ENCODE measurements at regions not wholly inside any gene's neighbourhood (a gene's known extent, or its start where the extent isn't known, plus 50 kb on each side); places are given as distances from the start of the nearest gene placed in this dataset.

DNA sequence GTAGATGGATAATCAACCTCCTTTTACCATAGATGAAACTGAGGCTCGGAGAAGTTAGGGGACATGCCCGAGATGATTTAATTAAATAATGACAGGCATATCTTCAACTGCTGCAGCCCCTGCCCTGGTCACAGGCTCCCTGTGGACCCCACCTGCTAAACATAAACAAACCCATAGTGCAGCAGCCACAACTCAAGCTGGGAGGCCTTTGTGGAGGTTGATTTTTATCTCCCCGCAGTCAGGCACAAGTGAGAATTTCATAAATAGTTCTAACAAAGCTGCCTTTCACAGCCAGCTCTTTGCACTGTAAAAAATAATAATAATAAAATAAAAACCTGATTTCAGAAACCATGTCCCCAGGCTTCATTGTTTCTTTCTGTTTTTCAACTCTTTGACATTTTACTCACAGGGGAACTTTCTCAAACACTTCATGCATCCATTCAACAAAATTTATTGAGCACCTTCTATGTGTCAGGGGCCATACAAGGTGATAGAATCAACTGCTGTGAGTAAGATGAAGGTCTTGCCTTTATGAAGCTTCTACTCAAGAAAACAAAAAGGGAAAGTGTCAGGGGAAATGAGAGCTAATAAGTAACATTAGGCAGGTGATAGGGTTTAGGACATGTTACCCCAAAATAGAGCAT is 393.6 kb upstream of the PROK2 start:
- no peak overlapping the region for H3K4me3 ChIP-seq (ENCODE audit: low read depth, low read length)
- TF ChIP-seq CTCF (IDR thresholded peaks at IDR 0.05; ENCODE audit: insufficient read depth, low read depth, low read length, missing control alignments) = no peak
- DNase-seq (ENCODE audit: low read depth) = no peak

DNA sequence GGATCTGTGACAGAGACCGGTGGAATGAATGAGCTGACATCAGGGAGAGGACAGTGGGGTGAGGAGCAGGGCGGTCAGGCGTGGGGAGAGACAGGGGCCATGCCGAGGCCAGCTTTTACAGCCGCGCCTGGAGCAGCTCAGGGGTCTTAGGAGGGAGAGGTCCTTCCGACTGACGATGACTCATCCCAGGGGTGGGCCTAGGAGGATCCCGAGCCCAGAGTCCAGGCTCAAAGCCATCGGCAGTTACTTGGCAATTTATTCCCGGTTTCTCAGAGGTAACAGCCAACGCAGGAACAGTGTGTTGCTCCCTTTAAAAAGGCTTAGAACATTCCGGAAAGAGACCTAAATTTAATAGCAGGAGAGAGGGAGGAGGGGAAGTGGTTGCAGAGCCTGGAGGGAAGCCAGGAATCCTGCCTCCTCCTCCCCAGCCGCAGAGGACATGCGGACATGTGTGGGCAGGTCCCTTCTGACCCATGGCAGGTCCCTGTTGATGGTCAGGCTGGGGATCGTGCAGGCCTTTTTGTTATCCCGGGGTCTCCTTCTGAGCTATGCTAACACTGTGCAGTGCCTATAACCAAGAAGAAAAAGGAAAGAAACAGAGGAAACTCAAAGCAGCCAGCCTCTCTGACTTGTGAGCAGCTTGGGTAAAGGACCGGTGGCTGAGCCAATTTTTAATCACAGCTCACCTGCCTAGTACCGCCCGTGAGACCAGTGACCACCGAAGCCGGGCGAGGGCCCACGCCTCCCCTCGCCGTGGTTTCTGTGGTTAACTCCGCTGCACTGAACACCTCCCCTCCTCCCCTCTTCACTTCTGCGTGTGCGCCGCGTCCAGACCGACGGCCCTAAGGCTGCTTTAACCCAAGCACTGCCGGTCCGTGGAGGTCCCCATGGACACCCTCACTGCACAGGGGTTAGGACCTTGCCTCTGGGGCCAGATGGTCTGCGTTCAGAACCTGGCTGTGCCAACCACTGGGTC is 392.4 kb upstream of the PROK2 start:
- peak; percentile 87 for DNase-seq (ENCODE audit: low read depth)
- no peak for TF ChIP-seq CTCF (IDR thresholded peaks at IDR 0.05; ENCODE audit: insufficient read depth, low read depth, low read length, missing control alignments)
- peak overlapping the region; percentile 9 for H3K4me3 ChIP-seq (ENCODE audit: low read depth, low read length)

DNA sequence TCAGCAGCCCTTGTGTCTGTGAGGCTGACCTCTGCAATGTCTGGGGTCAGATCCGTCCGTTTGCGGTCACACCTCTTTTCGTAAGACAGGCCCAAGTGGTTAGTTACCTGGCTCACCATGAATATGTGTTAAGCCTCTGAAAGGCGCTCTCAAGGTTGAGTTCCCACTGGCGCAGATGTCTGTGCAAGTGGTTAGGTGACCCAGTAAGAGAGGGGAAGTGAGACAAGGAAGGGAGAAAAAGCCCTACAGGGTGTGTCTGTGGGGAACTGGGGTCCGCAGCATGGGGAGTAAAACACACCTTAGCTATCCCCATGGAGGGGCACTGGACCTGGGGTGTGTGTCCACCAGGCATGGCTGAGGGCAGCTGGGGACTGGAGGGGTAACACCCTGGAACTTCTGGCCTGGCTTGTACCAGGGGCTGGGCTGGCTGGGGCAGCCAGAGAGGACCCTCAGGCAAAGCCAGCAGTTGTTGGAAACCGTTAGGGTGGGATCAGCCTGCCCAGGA is 391.6 kb upstream of the PROK2 start:
- peak overlapping the region; percentile 9 for H3K4me3 ChIP-seq (ENCODE audit: low read depth, low read length)
- peak; percentile 96 for DNase-seq (ENCODE audit: low read depth)
- TF ChIP-seq CTCF (IDR thresholded peaks at IDR 0.05; ENCODE audit: insufficient read depth, low read depth, low read length, missing control alignments) = no peak

DNA sequence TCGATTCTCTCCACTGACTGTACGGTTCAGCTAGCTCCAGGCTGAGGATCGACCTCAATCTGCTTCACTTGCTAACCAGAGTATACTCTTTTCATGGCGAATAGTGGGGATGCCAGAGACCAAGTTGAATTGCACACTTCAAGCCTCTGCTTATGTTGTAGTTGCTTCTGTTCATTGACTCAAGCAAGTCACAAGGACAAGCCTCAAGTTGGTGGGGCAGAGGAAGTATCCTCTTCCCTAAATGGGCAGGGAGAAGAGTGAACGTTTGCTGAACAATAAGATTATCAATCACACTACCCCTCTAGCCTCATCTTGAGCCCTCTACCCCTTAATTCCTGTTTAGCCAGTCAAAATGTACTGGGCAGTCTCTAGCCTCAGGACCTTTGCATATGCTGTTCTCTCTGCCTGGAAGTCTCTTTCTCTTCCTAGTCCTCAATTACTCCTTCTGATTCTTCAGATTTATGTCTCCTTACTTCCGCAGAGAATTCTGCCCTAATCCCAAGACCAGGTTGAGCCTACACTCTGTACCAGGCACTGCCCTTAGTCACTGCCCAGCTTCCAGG is 390.4 kb upstream of the PROK2 start:
- no peak overlapping the region for H3K4me3 ChIP-seq (ENCODE audit: low read depth, low read length)
- no peak for DNase-seq (ENCODE audit: low read depth)
- no peak for TF ChIP-seq CTCF (IDR thresholded peaks at IDR 0.05; ENCODE audit: insufficient read depth, low read depth, low read length, missing control alignments)

GRCh38 chr3:72174890-72175289 is 389.9 kb upstream of the PROK2 start:
- no peak for TF ChIP-seq CTCF (IDR thresholded peaks at IDR 0.05; ENCODE audit: insufficient read depth, low read depth, low read length, missing control alignments)
- H3K4me3 ChIP-seq (ENCODE audit: low read depth, low read length) = no peak overlapping the region
- no peak for DNase-seq (ENCODE audit: low read depth)

GRCh38 chr3:72174040-72174439 is 389.1 kb upstream of the PROK2 start:
- H3K4me3 ChIP-seq (ENCODE audit: low read depth, low read length) = no peak overlapping the region
- DNase-seq (ENCODE audit: low read depth) = no peak
- no peak for TF ChIP-seq CTCF (IDR thresholded peaks at IDR 0.05; ENCODE audit: insufficient read depth, low read depth, low read length, missing control alignments)

All from GM12865 (cell line).